ENCODE measurements at regions not wholly inside any gene's neighbourhood (a gene's known extent, or its start where the extent isn't known, plus 50 kb on each side); places are given as distances from the start of the nearest gene placed in this dataset.

DNA sequence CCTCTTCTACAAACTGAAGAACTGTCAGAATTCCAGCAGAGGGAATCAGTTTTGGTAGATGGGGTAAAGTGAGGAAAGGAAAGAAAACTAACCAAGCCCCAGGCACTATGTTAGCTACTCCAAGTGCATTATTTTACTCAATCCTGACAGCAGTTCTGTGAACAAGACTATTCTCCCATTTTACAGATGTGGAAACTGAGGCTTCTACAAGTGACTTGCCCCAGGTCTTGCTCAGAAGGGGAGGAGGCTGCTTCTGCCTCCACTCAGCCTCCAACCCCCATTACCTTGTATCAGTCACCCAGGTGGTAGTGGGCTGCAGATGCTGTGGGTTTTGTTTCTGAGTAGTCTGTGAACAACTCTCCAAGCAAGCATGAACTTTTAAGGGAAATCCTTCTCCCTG is 315.2 kb upstream of the MAF start:
- Histone ChIP-seq H3K36me3 (ENCODE audit: control insufficient read depth in 3 of 3, insufficient read depth in 3 of 3, low read length in 3 of 3) (no peaks in the 10 kb centered on the region), H3K27me3 (ENCODE audit: control insufficient read depth in 3 of 3, insufficient read depth in 3 of 3, low read length in 3 of 3) (no peaks in the 10 kb centered on the region), H3K9me3 (ENCODE audit: control insufficient read depth in 3 of 3, low read length in 3 of 3) (no peaks in the 10 kb centered on the region), H3K27ac (ENCODE audit: low read depth, low read length) (no peak overlapping the region), H3K9ac (ENCODE audit: low read depth in 1 of 3, low read length in 3 of 3) (no peak overlapping the region), H3K4me1 (ENCODE audit: control insufficient read depth in 3 of 3, insufficient read depth in 3 of 3, low read length in 3 of 3) (no peaks in the 10 kb centered on the region), H3K4me3 (ENCODE audit: low read length in 3 of 3) (no peak overlapping the region)

DNA sequence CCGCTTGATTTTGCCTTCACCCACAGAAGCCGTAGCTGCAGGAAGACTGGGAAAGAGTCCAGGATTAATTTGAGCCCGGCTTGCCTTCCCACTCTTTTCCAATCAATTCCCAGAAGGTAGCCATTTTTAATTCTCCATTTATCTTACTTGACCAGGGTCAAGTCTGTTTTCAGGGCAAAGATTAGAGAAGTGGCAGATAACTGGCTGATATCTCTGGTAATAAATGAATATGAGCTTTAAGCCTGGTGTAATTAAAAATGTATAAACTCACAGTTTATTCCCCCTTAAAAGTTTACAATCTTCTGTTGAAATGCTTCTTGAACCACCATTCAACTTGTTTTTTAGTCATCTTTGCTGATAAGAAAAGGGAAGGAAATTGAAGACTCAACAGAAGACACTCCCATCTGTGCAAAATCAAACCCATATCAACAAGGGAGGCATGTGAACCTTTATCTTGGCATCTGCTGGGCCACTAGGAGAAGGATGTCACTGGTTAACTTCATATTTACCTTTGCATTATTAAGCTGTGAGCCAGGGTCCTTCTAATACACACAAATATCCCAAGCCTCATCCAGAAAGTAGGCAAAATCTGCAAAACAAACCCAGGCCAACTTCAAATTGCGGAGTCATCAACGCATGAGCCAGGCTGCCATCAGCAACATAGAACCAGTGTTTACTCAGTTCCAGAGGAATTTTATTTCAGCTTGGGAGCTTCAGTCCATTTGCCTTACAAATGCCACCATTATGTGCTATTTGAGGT is 314.6 kb upstream of the MAF start:
- Histone ChIP-seq H3K9me3 (ENCODE audit: control insufficient read depth in 3 of 3, low read length in 3 of 3) (no peaks in the 10 kb centered on the region), H3K9ac (ENCODE audit: low read depth in 1 of 3, low read length in 3 of 3) (no peak overlapping the region), H3K27ac (ENCODE audit: low read depth, low read length) (no peak overlapping the region), H3K4me1 (ENCODE audit: control insufficient read depth in 3 of 3, insufficient read depth in 3 of 3, low read length in 3 of 3) (no peaks in the 10 kb centered on the region), H3K36me3 (ENCODE audit: control insufficient read depth in 3 of 3, insufficient read depth in 3 of 3, low read length in 3 of 3) (no peaks in the 10 kb centered on the region), H3K27me3 (ENCODE audit: control insufficient read depth in 3 of 3, insufficient read depth in 3 of 3, low read length in 3 of 3) (no peaks in the 10 kb centered on the region), H3K4me3 (ENCODE audit: low read length in 3 of 3) (no peak overlapping the region)

DNA sequence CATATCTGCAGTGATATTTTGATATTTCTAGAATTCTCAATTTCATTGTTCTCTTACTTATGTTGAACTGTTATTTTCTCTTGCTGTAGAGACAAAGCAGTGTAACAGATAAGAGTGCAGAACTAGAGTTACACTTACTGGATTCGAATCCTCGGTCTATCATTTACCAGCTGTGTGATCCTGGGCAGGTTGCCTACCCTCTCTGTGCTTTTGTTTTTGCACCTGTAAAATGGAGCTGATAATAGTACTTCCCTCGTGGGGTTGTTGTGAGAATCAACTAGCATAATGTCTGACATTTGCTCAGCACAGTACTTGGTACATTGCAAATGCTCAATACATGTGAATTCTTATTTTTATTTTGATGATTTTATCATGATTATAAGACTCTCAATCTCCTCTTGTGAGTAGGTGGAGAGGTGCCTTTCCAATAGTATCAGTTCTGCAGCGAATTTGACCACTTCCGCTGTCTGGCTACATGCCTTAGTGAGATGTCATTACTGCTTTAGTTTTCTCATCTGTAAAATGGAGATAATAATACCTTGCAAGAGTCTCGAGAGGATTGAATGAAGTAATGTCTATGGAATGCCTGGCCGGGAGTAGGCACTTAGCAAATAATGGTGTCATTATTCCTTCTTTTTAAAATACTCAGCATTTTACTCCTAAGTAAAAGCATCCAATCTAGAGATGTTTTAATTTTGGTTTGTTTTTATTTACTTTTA is 312.2 kb upstream of the MAF start:
- Histone ChIP-seq H3K36me3 (ENCODE audit: control insufficient read depth in 3 of 3, insufficient read depth in 3 of 3, low read length in 3 of 3) (no peaks in the 10 kb centered on the region), H3K4me3 (ENCODE audit: low read length in 3 of 3) (no peak overlapping the region), H3K4me1 (ENCODE audit: control insufficient read depth in 3 of 3, insufficient read depth in 3 of 3, low read length in 3 of 3) (no peaks in the 10 kb centered on the region), H3K9me3 (ENCODE audit: control insufficient read depth in 3 of 3, low read length in 3 of 3) (no peaks in the 10 kb centered on the region), H3K9ac (ENCODE audit: low read depth in 1 of 3, low read length in 3 of 3) (no peak overlapping the region), H3K27ac (ENCODE audit: low read depth, low read length) (no peak overlapping the region), H3K27me3 (ENCODE audit: control insufficient read depth in 3 of 3, insufficient read depth in 3 of 3, low read length in 3 of 3) (no peaks in the 10 kb centered on the region)

DNA sequence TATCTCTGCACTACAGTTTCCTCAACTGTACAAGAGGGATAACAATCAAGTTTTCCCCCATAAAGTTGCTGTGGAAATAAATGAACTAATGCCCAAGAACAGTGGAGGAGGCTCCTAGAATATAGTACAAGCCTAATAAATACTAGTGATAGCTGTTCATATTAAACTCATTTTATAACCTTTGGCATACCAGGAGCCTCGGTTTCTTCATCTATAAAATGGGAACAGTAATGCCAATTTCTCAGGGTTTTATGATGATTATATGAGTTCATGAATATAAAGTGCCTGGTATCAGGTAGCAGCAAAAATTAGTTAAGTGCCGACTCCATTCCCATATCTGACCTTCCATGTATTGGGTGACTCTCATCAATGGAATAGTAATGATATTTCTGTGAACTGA is 311.1 kb upstream of the MAF start:
- no peaks in the 10 kb centered on the region for H3K9me3 ChIP-seq (ENCODE audit: control insufficient read depth in 3 of 3, low read length in 3 of 3)
- no peak overlapping the region for H3K9ac ChIP-seq (ENCODE audit: low read depth in 1 of 3, low read length in 3 of 3)
- no peak overlapping the region for H3K4me3 ChIP-seq (ENCODE audit: low read length in 3 of 3)
- no peaks in the 10 kb centered on the region for H3K4me1 ChIP-seq (ENCODE audit: control insufficient read depth in 3 of 3, insufficient read depth in 3 of 3, low read length in 3 of 3)
- no peak overlapping the region for H3K27ac ChIP-seq (ENCODE audit: low read depth, low read length)
- no peaks in the 10 kb centered on the region for H3K36me3 ChIP-seq (ENCODE audit: control insufficient read depth in 3 of 3, insufficient read depth in 3 of 3, low read length in 3 of 3)
- H3K27me3 ChIP-seq (ENCODE audit: control insufficient read depth in 3 of 3, insufficient read depth in 3 of 3, low read length in 3 of 3): no peaks in the 10 kb centered on the region

DNA sequence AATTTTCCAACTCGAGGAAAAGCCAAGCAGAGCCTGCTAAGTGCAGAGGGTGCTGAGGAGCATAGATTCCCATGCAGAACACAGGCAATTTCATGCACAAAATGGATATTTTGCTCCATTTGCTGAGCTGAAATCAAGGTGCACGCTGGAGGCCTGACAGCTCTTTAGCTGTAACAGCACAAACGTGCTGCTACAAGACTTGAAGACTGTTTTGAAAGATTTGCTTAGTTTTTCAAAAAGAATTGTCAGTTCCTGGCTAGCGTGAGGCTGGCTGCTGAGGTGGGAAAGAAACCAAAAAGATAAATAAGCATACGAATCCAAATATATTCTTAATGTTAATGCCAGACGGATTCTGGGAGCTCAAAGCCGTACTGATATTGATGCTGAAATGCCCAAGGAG is 309.0 kb upstream of the MAF start:
- H3K36me3 ChIP-seq (ENCODE audit: control insufficient read depth in 3 of 3, insufficient read depth in 3 of 3, low read length in 3 of 3): no peaks in the 10 kb centered on the region
- H3K27ac ChIP-seq (ENCODE audit: low read depth, low read length): no peak overlapping the region
- H3K4me1 ChIP-seq (ENCODE audit: control insufficient read depth in 3 of 3, insufficient read depth in 3 of 3, low read length in 3 of 3): no peaks in the 10 kb centered on the region
- no peaks in the 10 kb centered on the region for H3K9me3 ChIP-seq (ENCODE audit: control insufficient read depth in 3 of 3, low read length in 3 of 3)
- no peak overlapping the region for H3K9ac ChIP-seq (ENCODE audit: low read depth in 1 of 3, low read length in 3 of 3)
- no peak overlapping the region for H3K4me3 ChIP-seq (ENCODE audit: low read length in 3 of 3)
- no peaks in the 10 kb centered on the region for H3K27me3 ChIP-seq (ENCODE audit: control insufficient read depth in 3 of 3, insufficient read depth in 3 of 3, low read length in 3 of 3)

DNA sequence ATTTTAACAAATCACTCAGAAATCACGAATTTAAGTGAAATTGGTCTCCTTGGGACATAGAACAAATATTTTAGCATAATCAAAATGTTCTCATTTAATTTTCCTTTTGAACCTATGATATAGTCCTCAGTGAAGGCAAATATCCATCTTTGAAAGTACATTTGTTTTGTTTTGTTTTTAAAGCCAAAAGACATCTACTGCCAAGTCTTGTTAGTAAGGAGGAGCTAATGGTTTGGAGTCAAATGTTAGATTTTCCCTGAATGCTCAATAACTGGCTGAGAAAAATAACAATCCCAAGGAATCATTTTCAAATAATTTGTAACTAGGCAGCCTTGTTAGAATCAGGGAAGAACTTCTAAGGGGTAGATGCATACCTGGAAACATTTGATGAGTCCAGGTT is 302.9 kb upstream of the MAF start:
- no peak overlapping the region for H3K27ac ChIP-seq (ENCODE audit: low read depth, low read length)
- no peak overlapping the region for H3K4me3 ChIP-seq (ENCODE audit: low read length in 3 of 3)
- no peaks in the 10 kb centered on the region for H3K27me3 ChIP-seq (ENCODE audit: control insufficient read depth in 3 of 3, insufficient read depth in 3 of 3, low read length in 3 of 3)
- H3K9ac ChIP-seq (ENCODE audit: low read depth in 1 of 3, low read length in 3 of 3): no peak overlapping the region
- peaks cover 0 to 3% (median 0%) of the 10 kb centered on the region in 3 donors for H3K9me3 ChIP-seq (ENCODE audit: control insufficient read depth in 3 of 3, low read length in 3 of 3)
- H3K36me3 ChIP-seq (ENCODE audit: control insufficient read depth in 3 of 3, insufficient read depth in 3 of 3, low read length in 3 of 3): no peaks in the 10 kb centered on the region
- no peaks in the 10 kb centered on the region for H3K4me1 ChIP-seq (ENCODE audit: control insufficient read depth in 3 of 3, insufficient read depth in 3 of 3, low read length in 3 of 3)

DNA sequence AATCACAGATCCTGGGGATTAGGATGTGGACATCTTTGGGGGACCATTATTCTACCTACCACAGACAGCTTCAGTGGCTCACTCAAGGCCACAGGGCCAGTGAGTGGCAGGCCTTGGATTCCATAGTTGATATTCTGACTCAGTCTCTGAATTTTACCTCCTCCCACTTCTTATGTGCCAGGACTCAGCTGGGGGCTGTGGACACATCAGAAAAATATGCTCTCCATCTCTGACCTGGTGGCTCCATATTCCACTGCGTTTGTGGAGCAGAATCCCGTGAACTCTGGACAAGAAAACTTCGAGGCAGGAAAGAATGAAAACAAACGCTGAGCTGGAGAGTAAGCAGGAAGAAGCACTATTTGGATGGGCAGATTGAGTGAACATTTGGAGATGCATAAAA is 301.8 kb upstream of the MAF start:
- Histone ChIP-seq H3K27ac (ENCODE audit: low read depth, low read length) (no peak overlapping the region), H3K9ac (ENCODE audit: low read depth in 1 of 3, low read length in 3 of 3) (no peak overlapping the region), H3K4me3 (ENCODE audit: low read length in 3 of 3) (no peak overlapping the region), H3K9me3 (ENCODE audit: control insufficient read depth in 3 of 3, low read length in 3 of 3) (peaks cover 0 to 3% (median 0%) of the 10 kb centered on the region in 3 donors), H3K4me1 (ENCODE audit: control insufficient read depth in 3 of 3, insufficient read depth in 3 of 3, low read length in 3 of 3) (peaks cover 0 to 3% (median 0%) of the 10 kb centered on the region in 3 donors), H3K27me3 (ENCODE audit: control insufficient read depth in 3 of 3, insufficient read depth in 3 of 3, low read length in 3 of 3) (no peaks in the 10 kb centered on the region), H3K36me3 (ENCODE audit: control insufficient read depth in 3 of 3, insufficient read depth in 3 of 3, low read length in 3 of 3) (no peaks in the 10 kb centered on the region)

DNA sequence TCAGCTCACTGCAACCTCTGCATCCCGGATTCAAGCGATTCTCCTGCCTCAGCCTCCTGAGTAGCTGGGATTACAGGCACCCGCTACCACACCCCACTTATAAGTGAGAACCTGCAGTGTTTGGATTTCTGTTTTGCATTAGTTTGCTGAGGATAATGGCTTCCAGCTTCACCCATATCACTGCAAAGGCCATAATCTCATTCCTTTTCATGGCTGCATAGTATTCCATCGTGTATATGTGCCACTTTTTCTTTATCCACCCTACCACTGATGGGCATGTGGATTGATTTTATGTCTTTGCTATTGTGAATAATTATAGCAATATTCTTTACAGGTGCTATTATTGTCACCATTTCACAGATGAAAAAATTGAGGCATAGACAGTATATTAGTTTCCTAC is 301.0 kb upstream of the MAF start:
- Histone ChIP-seq H3K4me3 (ENCODE audit: low read length in 3 of 3) (no peak overlapping the region), H3K27me3 (ENCODE audit: control insufficient read depth in 3 of 3, insufficient read depth in 3 of 3, low read length in 3 of 3) (no peaks in the 10 kb centered on the region), H3K9me3 (ENCODE audit: control insufficient read depth in 3 of 3, low read length in 3 of 3) (peaks cover 0 to 3% (median 0%) of the 10 kb centered on the region in 3 donors), H3K9ac (ENCODE audit: low read depth in 1 of 3, low read length in 3 of 3) (no peak overlapping the region), H3K27ac (ENCODE audit: low read depth, low read length) (no peak overlapping the region), H3K36me3 (ENCODE audit: control insufficient read depth in 3 of 3, insufficient read depth in 3 of 3, low read length in 3 of 3) (no peaks in the 10 kb centered on the region), H3K4me1 (ENCODE audit: control insufficient read depth in 3 of 3, insufficient read depth in 3 of 3, low read length in 3 of 3) (peaks cover 0 to 3% (median 0%) of the 10 kb centered on the region in 3 donors)

DNA sequence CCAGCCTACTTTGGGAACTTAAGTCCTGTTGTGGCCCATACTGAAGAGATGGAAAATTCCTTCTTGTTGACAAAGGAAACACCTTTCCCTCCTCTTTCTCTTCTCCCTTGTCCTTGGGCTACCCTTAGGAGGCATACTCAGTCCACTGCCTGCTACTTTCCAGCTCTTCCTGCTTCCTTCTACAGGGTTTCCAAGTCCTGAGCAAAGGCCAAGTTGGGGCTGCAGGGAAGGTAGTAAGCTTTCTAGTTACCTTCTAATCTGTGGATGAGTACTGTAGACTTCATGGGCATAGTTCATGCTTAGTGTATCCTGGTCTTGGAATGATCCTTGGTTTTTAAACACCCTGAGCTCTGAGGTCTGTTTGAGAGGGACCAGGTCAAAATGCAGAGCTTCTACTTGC is 299.2 kb upstream of the MAF start:
- Histone ChIP-seq H3K4me3 (ENCODE audit: low read length in 3 of 3) (no peak overlapping the region), H3K27me3 (ENCODE audit: control insufficient read depth in 3 of 3, insufficient read depth in 3 of 3, low read length in 3 of 3) (no peaks in the 10 kb centered on the region), H3K27ac (ENCODE audit: low read depth, low read length) (no peak overlapping the region), H3K9me3 (ENCODE audit: control insufficient read depth in 3 of 3, low read length in 3 of 3) (peaks cover 0 to 3% (median 0%) of the 10 kb centered on the region in 3 donors), H3K4me1 (ENCODE audit: control insufficient read depth in 3 of 3, insufficient read depth in 3 of 3, low read length in 3 of 3) (peaks cover 0 to 3% (median 0%) of the 10 kb centered on the region in 3 donors), H3K9ac (ENCODE audit: low read depth in 1 of 3, low read length in 3 of 3) (no peak overlapping the region), H3K36me3 (ENCODE audit: control insufficient read depth in 3 of 3, insufficient read depth in 3 of 3, low read length in 3 of 3) (no peaks in the 10 kb centered on the region)

DNA sequence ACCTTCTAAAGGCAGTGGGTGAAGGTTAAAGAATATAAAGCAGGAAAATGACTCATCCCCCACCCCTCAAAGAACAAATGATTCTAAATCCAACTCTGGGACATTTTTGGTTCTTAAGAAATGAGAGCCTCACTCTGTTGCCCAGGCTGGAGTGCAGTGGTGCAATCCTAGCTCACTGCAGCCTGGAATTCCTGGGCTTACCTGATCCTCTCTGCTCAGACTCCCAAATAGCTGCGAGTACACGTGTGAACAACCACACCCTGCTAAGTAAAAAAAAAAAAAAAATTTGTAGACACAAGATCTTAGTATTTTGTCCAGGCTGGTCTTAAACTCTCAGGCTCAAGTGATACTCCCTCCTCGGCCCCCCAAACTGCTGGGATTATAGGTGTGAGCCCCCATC is 298.8 kb upstream of the MAF start:
- H3K9me3 ChIP-seq (ENCODE audit: control insufficient read depth in 3 of 3, low read length in 3 of 3): peaks cover 0 to 3% (median 0%) of the 10 kb centered on the region in 3 donors
- no peak overlapping the region for H3K9ac ChIP-seq (ENCODE audit: low read depth in 1 of 3, low read length in 3 of 3)

More for the DNA sequence above, 298.8 kb upstream of the MAF start:
- Histone ChIP-seq H3K36me3 (ENCODE audit: control insufficient read depth in 3 of 3, insufficient read depth in 3 of 3, low read length in 3 of 3) (no peaks in the 10 kb centered on the region), H3K4me3 (ENCODE audit: low read length in 3 of 3) (no peak overlapping the region), H3K27me3 (ENCODE audit: control insufficient read depth in 3 of 3, insufficient read depth in 3 of 3, low read length in 3 of 3) (no peaks in the 10 kb centered on the region), H3K27ac (ENCODE audit: low read depth, low read length) (no peak overlapping the region), H3K4me1 (ENCODE audit: control insufficient read depth in 3 of 3, insufficient read depth in 3 of 3, low read length in 3 of 3) (peaks cover 0 to 3% (median 0%) of the 10 kb centered on the region in 3 donors)
